H1 (cell line): ENCODE measurements at regions not wholly inside any gene's neighbourhood (a gene's known extent, or its start where the extent isn't known, plus 50 kb on each side); places are given as distances from the start of the nearest gene placed in this dataset.

Experiments used
- CTCF ChIA-PET: fragments of 300-600 bp; sonication (Branson Sonifier 250); formaldehyde crosslinking; loops from one replicate; lab custom pipeline; 2021; ENCODE audit not compliant: partially characterized antibody; lab: Charles Lee
- POLR2A ChIA-PET: fragments of 300-600 bp; sonication (Branson Sonifier 250); formaldehyde crosslinking; loops from one replicate; lab custom pipeline; 2021; ENCODE audit warnings: inconsistent platforms; ENCODE audit not compliant: partially characterized antibody; lab: Charles Lee
- DNase-seq, 2 experiments: peaks; one replicate each; pipeline versions ENCODE4 v3.0.0 to v3.0.0-alpha.2; 2010 to 2022; ENCODE audit warnings: low spot score in 2 of 2, low read depth in 1 of 2, mixed read lengths in 1 of 2
- FAIRE-seq: peaks from 2 replicates; lab custom pipeline; 2011; peaks lifted over from hg19 to GRCh38; lab: Jason Lieb, UNC
- H2AFZ ChIP-seq: 2 replicates; pipeline ENCODE4 v1.8.1; 2012; ENCODE audit warnings: low read length, inconsistent platforms
- H2AK5ac ChIP-seq: 2 replicates; pipeline ENCODE4 v1.6.1; 2013; ENCODE audit warnings: low read depth, low read length
- H2BK120ac ChIP-seq: replicated peaks from 2 replicates; pipeline ENCODE3; 2013; ENCODE audit warnings: low read depth, low read length, inconsistent platforms
- H2BK12ac ChIP-seq: 2 replicates; pipeline ENCODE4 v1.6.1; 2013; ENCODE audit warnings: low read depth, low read length
- H2BK15ac ChIP-seq: 2 replicates; pipeline ENCODE4 v1.6.1; 2013; ENCODE audit warnings: low read length
- H2BK20ac ChIP-seq: 2 replicates; pipeline ENCODE4 v1.6.1; 2013; ENCODE audit warnings: low read length
- H2BK5ac ChIP-seq: 2 replicates; pipeline ENCODE4 v1.6.1; 2013; ENCODE audit warnings: low read depth, low read length
- H3K14ac ChIP-seq: 2 replicates; pipeline ENCODE4 v1.6.1; 2013; ENCODE audit warnings: inconsistent platforms; ENCODE audit not compliant: insufficient read length
- H3K18ac ChIP-seq: 2 replicates; pipeline ENCODE4 v1.6.1; 2013; ENCODE audit warnings: low read length; ENCODE audit errors: extremely low read depth
- H3K23ac ChIP-seq: 2 replicates; pipeline ENCODE4 v1.6.1; 2013; ENCODE audit warnings: inconsistent platforms; ENCODE audit not compliant: insufficient read length
- H3K23me2 ChIP-seq: 2 replicates; pipeline ENCODE4 v1.6.1; 2013; ENCODE audit warnings: low read depth, low read length
- H3K27ac ChIP-seq: 2 replicates; pipeline ENCODE4 v1.6.1; 2011; ENCODE audit warnings: low read depth, low read length, inconsistent platforms
- H3K27me3 ChIP-seq, 4 experiments: replicated peaks in 1 of 4; 1 replicate in 1 of 4; 2 replicates in 3 of 4; pipeline versions ENCODE4 v1.6.1 to v1.8.1; 2011 to 2013; ENCODE audit warnings: low read length in 3 of 4, mild to moderate bottlenecking in 3 of 4, inconsistent platforms in 2 of 4, mixed read lengths in 2 of 4, moderate library complexity in 1 of 4; ENCODE audit not compliant: control insufficient read depth in 3 of 4, insufficient read depth in 3 of 4; ENCODE audit errors: extremely low read depth in 1 of 4
- H3K36me3 ChIP-seq, 4 experiments: 2 replicates each; pipeline versions ENCODE4 v1.6.1 to v1.8.1; 2011 to 2013; ENCODE audit warnings: mild to moderate bottlenecking in 4 of 4, low read length in 3 of 4, moderate library complexity in 2 of 4, control low read depth in 1 of 4, inconsistent platforms in 1 of 4; ENCODE audit not compliant: insufficient read depth in 4 of 4, control insufficient read depth in 2 of 4
- H3K4ac ChIP-seq: replicated peaks from 2 replicates; pipeline ENCODE3; 2013; ENCODE audit warnings: low read length, low read depth, mixed read lengths, inconsistent platforms; ENCODE audit not compliant: insufficient read length
- H3K4me1 ChIP-seq, 4 experiments: replicated peaks in 1 of 4; 1 replicate in 1 of 4; 2 replicates in 3 of 4; pipeline versions ENCODE4 v1.6.1 to v1.8.1; 2011 to 2013; ENCODE audit warnings: low read length in 3 of 4, inconsistent platforms in 2 of 4, mixed read lengths in 1 of 4; ENCODE audit not compliant: insufficient read depth in 4 of 4, control insufficient read depth in 3 of 4
- H3K4me2 ChIP-seq, 2 experiments: 2 replicates each; pipeline versions ENCODE4 v1.6.1 to v1.8.1; 2011 to 2013; ENCODE audit warnings: low read depth in 2 of 2, low read length in 2 of 2, control low read depth in 1 of 2, inconsistent platforms in 1 of 2, mild to moderate bottlenecking in 1 of 2; ENCODE audit not compliant: insufficient read depth in 1 of 2
- H3K4me3 ChIP-seq, 4 experiments: fragments of 200-600, 300-600 bp in 1 of 4; sonication (generic), shearing (Covaris generic), sonication (Bioruptor Twin) in 1 of 4; 2 replicates each; pipeline versions ENCODE4 v1.5.1 to v1.8.1; 2011 to 2016; ENCODE audit warnings: low read length in 4 of 4, low read depth in 3 of 4, control low read depth in 2 of 4, inconsistent platforms in 2 of 4, mild to moderate bottlenecking in 2 of 4, mixed read lengths in 1 of 4, moderate library complexity in 1 of 4; ENCODE audit not compliant: insufficient read depth in 2 of 4; ENCODE audit errors: extremely low read depth in 1 of 4
- H3K56ac ChIP-seq: replicated peaks from 2 replicates; pipeline ENCODE3; 2013; ENCODE audit warnings: low read depth, mild to moderate bottlenecking, mixed read lengths, low read length, inconsistent platforms; ENCODE audit not compliant: insufficient read length
- H3K79me1 ChIP-seq: 2 replicates; pipeline ENCODE4 v1.6.1; 2013; ENCODE audit warnings: low read depth, low read length, control low read depth
- H3K79me2 ChIP-seq, 2 experiments: 2 replicates each; pipeline versions ENCODE4 v1.6.1 to v1.8.1; 2012 to 2013; ENCODE audit warnings: low read length in 2 of 2, mild to moderate bottlenecking in 2 of 2, inconsistent platforms in 1 of 2; ENCODE audit not compliant: insufficient read depth in 2 of 2, control insufficient read depth in 1 of 2
- H3K9ac ChIP-seq, 4 experiments: replicated peaks in 1 of 4; 1 replicate in 1 of 4; 2 replicates in 3 of 4; pipeline versions ENCODE4 v1.6.1 to v1.8.1; 2011 to 2013; ENCODE audit warnings: low read depth in 3 of 4, low read length in 3 of 4, control low read depth in 2 of 4, mild to moderate bottlenecking in 2 of 4, moderate library complexity in 2 of 4, inconsistent platforms in 1 of 4; ENCODE audit errors: extremely low read depth in 1 of 4
- H3K9me3 ChIP-seq, 2 experiments: 2 replicates each; pipeline versions ENCODE4 v1.6.1 to v1.8.1; 2012 to 2013; ENCODE audit warnings: mild to moderate bottlenecking in 2 of 2, moderate library complexity in 2 of 2, control low read depth in 1 of 2, inconsistent platforms in 1 of 2, low read depth in 1 of 2, low read length in 1 of 2, mixed read lengths in 1 of 2; ENCODE audit not compliant: insufficient read depth in 2 of 2
- H4K20me1 ChIP-seq, 2 experiments: replicated peaks in 1 of 2; 2 replicates each; pipeline versions ENCODE3 to v1.8.1; 2011 to 2013; ENCODE audit warnings: inconsistent platforms in 2 of 2, low read length in 2 of 2, mild to moderate bottlenecking in 1 of 2; ENCODE audit not compliant: insufficient read depth in 2 of 2, control insufficient read depth in 1 of 2
- H4K5ac ChIP-seq: 2 replicates; pipeline ENCODE4 v1.6.1; 2013; ENCODE audit warnings: low read length, low read depth, mixed read lengths, inconsistent platforms; ENCODE audit not compliant: insufficient read length
- H4K8ac ChIP-seq: 2 replicates; pipeline ENCODE4 v1.8.0; 2013; ENCODE audit warnings: mild to moderate bottlenecking, moderate library complexity, low read length, inconsistent platforms; ENCODE audit not compliant: insufficient read depth; ENCODE audit errors: extremely low read depth
- H4K91ac ChIP-seq: replicated peaks from 2 replicates; pipeline ENCODE3; 2013; ENCODE audit warnings: low read length, mixed read lengths, inconsistent platforms; ENCODE audit not compliant: insufficient read length
- CBX8 ChIP-seq: fragments of 300-800, 300-1000 bp; sonication (generic); IDR thresholded peaks from 2 replicates; pipeline ENCODE4 v1.7.1; 2016; ENCODE audit warnings: low read depth, low read length, borderline replicate concordance
- CTBP2 ChIP-seq: IDR thresholded peaks from 2 replicates; pipeline ENCODE4 v1.7.0; 2011; ENCODE audit warnings: borderline replicate concordance, mild to moderate bottlenecking, moderate library complexity, mixed read lengths, low read length; ENCODE audit not compliant: insufficient read depth, insufficient read length
- EP300 ChIP-seq, 2 experiments: IDR thresholded peaks; 1 replicate in 1 of 2; 2 replicates in 1 of 2; pipeline ENCODE4 v1.6.1; 2011 to 2012; ENCODE audit warnings: low read depth in 2 of 2, low read length in 2 of 2, mild to moderate bottlenecking in 2 of 2, borderline replicate concordance in 1 of 2, inconsistent platforms in 1 of 2, moderate library complexity in 1 of 2
- FOSL1 ChIP-seq: IDR thresholded peaks from 2 replicates; pipeline ENCODE4 v1.6.1; 2011; ENCODE audit warnings: mild to moderate bottlenecking, low read depth, low read length, moderate library complexity; ENCODE audit not compliant: insufficient read depth
- SAP30 ChIP-seq: fragments of 300-600 bp; sonication (generic); IDR thresholded peaks from 2 replicates; pipeline ENCODE4 v1.7.1; 2012; ENCODE audit warnings: low read length, moderate library complexity, mild to moderate bottlenecking, inconsistent platforms; ENCODE audit not compliant: insufficient read depth, insufficient replicate concordance
- SP2 ChIP-seq: IDR thresholded peaks from 2 replicates; pipeline ENCODE4 v1.6.1; 2012; ENCODE audit warnings: mild to moderate bottlenecking, low read length, inconsistent platforms
- SRF ChIP-seq: IDR thresholded peaks from 2 replicates; pipeline ENCODE4 v1.6.1; 2011; ENCODE audit warnings: mild to moderate bottlenecking, low read depth, low read length, moderate library complexity
- ZNF274 ChIP-seq: IDR thresholded peaks from 2 replicates; pipeline ENCODE4 v1.7.0; 2012; ENCODE audit warnings: low read length, borderline replicate concordance; ENCODE audit errors: extremely low read depth
- WGBS, 2 experiments: shearing (Covaris generic) in 1 of 2; methylation state at CpG; one replicate each; pipeline versions ENCODE4 v1.1.6 to v1.1.7; 2013 to 2015; ENCODE audit warnings: low lambda C conversion rate in 2 of 2, mixed read lengths in 2 of 2, inconsistent platforms in 1 of 2, low coverage in 1 of 2, missing lambda C conversion rate in 1 of 2; ENCODE audit not compliant: insufficient replicate concordance in 2 of 2, insufficient coverage in 1 of 2, insufficient read length in 1 of 2; ENCODE audit errors: extremely low coverage in 1 of 2, missing lambda C conversion rate in 1 of 2; 5-methylcytosine and 5-hydroxymethylcytosine counted together
- TF ChIP-seq, protein P1 (sequence below): IDR thresholded peaks from 2 replicates; pipeline ENCODE4 v1.6.1; 2011; ENCODE audit warnings: low read depth, mild to moderate bottlenecking, low read length; ENCODE audit not compliant: insufficient read depth

DNA sequence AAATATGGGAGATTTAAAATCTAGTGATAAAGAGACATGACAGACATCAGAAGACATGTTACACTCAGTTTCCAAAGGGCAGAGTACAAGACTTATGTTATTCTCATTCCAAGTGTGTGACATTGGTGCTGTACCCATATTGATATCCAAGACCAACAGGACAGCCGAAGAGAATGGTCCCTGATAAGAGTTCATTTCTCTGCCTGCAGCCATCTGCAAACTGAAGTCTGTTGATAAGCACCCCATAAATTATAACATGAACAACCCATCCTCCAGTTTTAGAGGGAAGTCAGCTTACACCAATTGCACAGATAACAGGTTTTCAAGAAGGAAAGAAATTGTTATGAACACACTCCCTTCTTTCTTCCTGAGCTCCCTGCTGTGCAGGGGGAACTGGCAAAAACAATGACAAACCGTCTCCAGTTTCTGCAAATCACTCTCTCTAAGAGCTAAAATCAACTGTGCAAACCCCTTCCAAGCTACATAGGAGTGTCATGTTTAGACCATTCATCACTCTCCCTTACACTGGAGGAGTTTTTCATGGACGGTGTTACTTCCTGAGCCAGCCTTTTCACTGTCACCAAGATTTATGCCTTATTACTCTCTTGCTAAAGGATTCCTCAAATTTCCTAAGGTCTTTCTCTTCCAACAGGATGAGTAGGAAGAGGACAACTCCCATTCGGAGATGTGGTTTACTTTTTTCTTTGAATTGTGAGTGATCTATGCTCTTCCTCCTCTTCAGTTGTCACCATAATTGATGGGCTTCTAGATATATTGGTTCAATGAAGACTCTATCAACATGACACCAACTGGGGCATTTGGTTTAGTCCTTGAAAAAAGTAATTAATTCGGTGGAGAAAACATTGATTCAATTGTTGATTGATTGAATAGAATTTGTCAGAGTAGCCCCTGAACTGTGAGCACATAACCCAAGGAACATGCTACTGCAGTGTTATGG is 80.3 kb upstream of the FAM171A1 start:
- H4K91ac ChIP-seq: no peak overlapping the region
- no peaks in the 10 kb centered on the region for H3K23me2 ChIP-seq
- no peaks in the 10 kb centered on the region for H3K79me2 ChIP-seq
- no peak overlapping the region for H3K18ac ChIP-seq
- H3K4me1 ChIP-seq: no peaks in the 10 kb centered on the region
- H2BK20ac ChIP-seq: no peak overlapping the region
- H3K4me3 ChIP-seq: no peak overlapping the region
- H3K23ac ChIP-seq: no peak overlapping the region
- H2AK5ac ChIP-seq: no peak overlapping the region
- 82% methylated on average over 5 of the region's 5 CpGs; no CpG with 5 or more reads in 1 of the 2 experiments for WGBS, 2 experiments
- H2BK5ac ChIP-seq: no peak overlapping the region
- no peaks in the 10 kb centered on the region for H3K36me3 ChIP-seq
- no peak overlapping the region for H2BK12ac ChIP-seq
- H4K20me1 ChIP-seq: no peaks in the 10 kb centered on the region
- CTCF ChIA-PET: interaction anchor here (1.0 kb wide), 1 partner anchor 18 kb away, joined by 3 read pairs; no protein-coding TSS in a partner anchor
- no peaks in the 10 kb centered on the region for H3K9me3 ChIP-seq
- no peak overlapping the region for H3K9ac ChIP-seq
- FAIRE-seq (peak; percentile 13), DNase-seq (no peak)
- POLR2A ChIA-PET: no interaction called here
- no peak overlapping the region for H4K8ac ChIP-seq
- H3K27ac ChIP-seq: no peak overlapping the region
- H3K4ac ChIP-seq: no peak overlapping the region
- H2BK120ac ChIP-seq: no peak overlapping the region
- H3K27me3 ChIP-seq: no peaks in the 10 kb centered on the region; a peak in 2 of 7 replicates
- no peak overlapping the region for H3K14ac ChIP-seq
- H3K56ac ChIP-seq: no peak overlapping the region
- 0 out of 2 replicates have a peak overlapping the region, but pooled peaks have one; percentile 15 for H2AFZ ChIP-seq
- H4K5ac ChIP-seq: no peak overlapping the region
- H3K79me1 ChIP-seq: no peaks in the 10 kb centered on the region
- H3K4me2 ChIP-seq: no peak overlapping the region
- no peak overlapping the region for H2BK15ac ChIP-seq
- no peak for TF ChIP-seq FOSL1
- TF ChIP-seq SP2: no peak
- TF ChIP-seq CBX8: no peak
- no peak for TF ChIP-seq EP300 (IDR thresholded peaks at IDR 0.05; ENCODE audit: borderline replicate concordance in 1 of 2, low read depth in 2 of 2, low read length in 2 of 2)
- no peak for TF ChIP-seq ZNF274
- TF ChIP-seq SAP30: no peak
- TF ChIP-seq, protein P1, sequence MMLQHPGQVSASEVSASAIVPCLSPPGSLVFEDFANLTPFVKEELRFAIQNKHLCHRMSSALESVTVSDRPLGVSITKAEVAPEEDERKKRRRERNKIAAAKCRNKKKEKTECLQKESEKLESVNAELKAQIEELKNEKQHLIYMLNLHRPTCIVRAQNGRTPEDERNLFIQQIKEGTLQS: no peak
- TF ChIP-seq SRF: no peak
- no peak for TF ChIP-seq CTBP2
